Esophagus muscularis mucosa (tissue), 4 donors: ENCODE measurements at regions not wholly inside any gene's neighbourhood (a gene's known extent, or its start where the extent isn't known, plus 50 kb on each side); places are given as distances from the start of the nearest gene placed in this dataset.
"Not testable (repeated sequence)": the region's sequence is repeated elsewhere in the genome, so short reads cannot be mapped to it uniquely, and the experiment has no call there.

Experiments
- DNase-seq: peaks from one replicate; pipeline ENCODE4 v3.0.0-alpha.2; 2017; ENCODE audit errors: extremely low spot score
- H3K27ac ChIP-seq, 4 donors: fragments of 200-600 bp; sonication (generic); replicated peaks in 1 of 4; 1 replicate in 3 of 4; 2 replicates in 1 of 4; pipeline ENCODE4 v1.5.1; 2016 to 2019; ENCODE audit warnings: mild to moderate bottlenecking in 1 of 4
- H3K27me3 ChIP-seq, 4 donors: fragments of 200-600 bp; sonication (generic); one replicate each; pipeline versions ENCODE4 v1.5.1 to v1.6.0; 2016 to 2019
- H3K36me3 ChIP-seq, 4 donors: fragments of 200-600 bp; sonication (generic); one replicate each; pipeline ENCODE4 v1.5.1; 2016 to 2019
- H3K4me1 ChIP-seq, 4 donors: fragments of 200-600 bp; sonication (generic); one replicate each; pipeline ENCODE4 v1.5.1; 2016 to 2019
- H3K4me3 ChIP-seq, 4 donors: fragments of 200-600 bp; sonication (generic); 1 replicate in 2 of 4; 2 replicates in 2 of 4; pipeline ENCODE4 v1.5.1; 2016 to 2019; ENCODE audit warnings: mild to moderate bottlenecking in 4 of 4, moderate library complexity in 1 of 4
- H3K9me3 ChIP-seq, 4 donors: fragments of 200-600 bp; sonication (generic); 1 replicate in 3 of 4; 2 replicates in 1 of 4; pipeline ENCODE4 v1.5.1; 2016 to 2019
- EP300 ChIP-seq: sonication (generic); formaldehyde crosslinking; IDR thresholded peaks from one replicate; pipeline ENCODE4 v1.6.1; 2017; ENCODE audit warnings: antibody characterized with exemption
- POLR2A ChIP-seq: fragments of 450-650 bp; IDR thresholded peaks from one replicate; pipeline ENCODE4 v1.6.1; 2017; ENCODE audit warnings: antibody characterized with exemption, moderate library complexity, mild to moderate bottlenecking, low read depth
- POLR2AphosphoS5 ChIP-seq, 2 donors: sonication (generic); formaldehyde crosslinking; IDR thresholded peaks; one replicate each; pipeline ENCODE4 v1.6.1; 2017; ENCODE audit warnings: antibody characterized with exemption in 2 of 2
- WGBS: methylation state at CpG from one replicate; pipeline ENCODE4 v1.1.5; 2018; 5-methylcytosine and 5-hydroxymethylcytosine counted together
- intact Hi-C: fragments of 100-400 bp; cut with DNase I; formaldehyde crosslinking; loops from one replicate; pipeline ENCODE4 v1.15.1; 2023
- TF ChIP-seq, protein P1 (sequence below), 3 experiments: fragments of 200-600 bp in 2 of 3; fragments of 450-650 bp in 1 of 3; sonication (generic) in 2 of 3; IDR thresholded peaks; one replicate each; pipeline ENCODE4 v1.5.1; 2017 to 2019; ENCODE audit warnings: antibody characterized with exemption in 3 of 3, mild to moderate bottlenecking in 2 of 3, moderate library complexity in 1 of 3

GRCh38 chr10:2890093-2890492 is 177.3 kb upstream of the PFKP start:
- Histone ChIP-seq H3K4me3 (no peak overlapping the region), H3K27ac (no peak overlapping the region), H3K36me3 (no peaks in the 10 kb centered on the region), H3K9me3 (no peaks in the 10 kb centered on the region), H3K27me3 (no peaks in the 10 kb centered on the region), H3K4me1 (no peaks in the 10 kb centered on the region)
- TF ChIP-seq EP300, result no peak
- DNase-seq, result no peak
- 98% methylated on average over 17 of the region's 23 CpGs for WGBS
- intact Hi-C loops, result no loop called here

- Histone ChIP-seq H3K36me3 (no peaks in the 10 kb centered on the region), H3K27me3 (no peaks in the 10 kb centered on the region), H3K27ac (no peak overlapping the region), H3K9me3 (no peaks in the 10 kb centered on the region), H3K4me1 (no peaks in the 10 kb centered on the region), H3K4me3 (no peak overlapping the region)
- 95% methylated on average over 14 of the region's 14 CpGs for WGBS
- TF ChIP-seq POLR2A (no peak), POLR2AphosphoS5 (IDR thresholded peaks at IDR 0.05) (no peak), EP300 (no peak)
- TF ChIP-seq, protein P1, sequence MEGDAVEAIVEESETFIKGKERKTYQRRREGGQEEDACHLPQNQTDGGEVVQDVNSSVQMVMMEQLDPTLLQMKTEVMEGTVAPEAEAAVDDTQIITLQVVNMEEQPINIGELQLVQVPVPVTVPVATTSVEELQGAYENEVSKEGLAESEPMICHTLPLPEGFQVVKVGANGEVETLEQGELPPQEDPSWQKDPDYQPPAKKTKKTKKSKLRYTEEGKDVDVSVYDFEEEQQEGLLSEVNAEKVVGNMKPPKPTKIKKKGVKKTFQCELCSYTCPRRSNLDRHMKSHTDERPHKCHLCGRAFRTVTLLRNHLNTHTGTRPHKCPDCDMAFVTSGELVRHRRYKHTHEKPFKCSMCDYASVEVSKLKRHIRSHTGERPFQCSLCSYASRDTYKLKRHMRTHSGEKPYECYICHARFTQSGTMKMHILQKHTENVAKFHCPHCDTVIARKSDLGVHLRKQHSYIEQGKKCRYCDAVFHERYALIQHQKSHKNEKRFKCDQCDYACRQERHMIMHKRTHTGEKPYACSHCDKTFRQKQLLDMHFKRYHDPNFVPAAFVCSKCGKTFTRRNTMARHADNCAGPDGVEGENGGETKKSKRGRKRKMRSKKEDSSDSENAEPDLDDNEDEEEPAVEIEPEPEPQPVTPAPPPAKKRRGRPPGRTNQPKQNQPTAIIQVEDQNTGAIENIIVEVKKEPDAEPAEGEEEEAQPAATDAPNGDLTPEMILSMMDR (IDR thresholded peaks at IDR 0.05), result no peak
- no peak for DNase-seq
- intact Hi-C loops, result no loop called here
Observed at GRCh38 chr10:2888403-2889004, 178.8 kb upstream of the PFKP start.

DNA sequence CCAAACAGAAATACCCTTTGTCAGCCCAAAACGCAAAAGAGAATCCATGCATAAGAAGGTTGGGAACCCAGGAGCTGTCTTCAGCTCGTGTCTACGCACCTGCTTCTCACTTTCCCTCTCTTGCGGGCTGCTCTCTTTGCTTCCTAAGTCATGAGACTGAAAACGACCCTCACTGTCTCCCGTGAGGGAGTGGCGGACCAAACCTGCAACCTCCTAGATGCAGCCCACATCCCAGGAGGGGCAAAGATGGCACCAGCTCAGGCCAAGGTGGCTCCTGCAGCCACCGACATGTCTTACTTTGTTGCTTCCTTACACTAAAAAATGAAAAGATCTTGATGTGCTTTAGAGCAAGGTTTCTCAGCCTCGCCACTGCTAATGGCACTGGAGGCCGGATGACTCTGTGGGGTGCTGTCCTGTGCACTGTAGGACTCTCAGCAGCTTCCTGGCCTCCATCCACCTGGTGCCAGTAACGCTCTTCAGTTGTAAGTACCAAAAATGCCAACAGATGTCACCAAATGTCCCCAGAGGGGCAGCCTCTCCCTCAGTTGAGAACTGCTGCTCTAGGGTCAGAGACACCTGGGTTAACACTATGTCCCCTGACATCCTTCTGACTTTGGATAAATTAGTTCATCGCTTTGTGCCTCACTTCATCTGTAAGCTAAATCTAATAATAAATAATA is 179.8 kb upstream of the PFKP start:
- no peaks in the 10 kb centered on the region for H3K27me3 ChIP-seq
- no peak overlapping the region for H3K27ac ChIP-seq
- no peak overlapping the region for H3K4me3 ChIP-seq
- no peak for TF ChIP-seq POLR2AphosphoS5 (IDR thresholded peaks at IDR 0.05)
- TF ChIP-seq, protein P1 (IDR thresholded peaks at IDR 0.05), result no peak
- no peak for TF ChIP-seq EP300
- no peak for TF ChIP-seq POLR2A
- no peaks in the 10 kb centered on the region for H3K4me1 ChIP-seq
- H3K36me3 ChIP-seq, result no peaks in the 10 kb centered on the region
- WGBS, result 88% methylated on average over 11 of the region's 12 CpGs
- intact Hi-C loops, result no loop called here
- no peaks in the 10 kb centered on the region for H3K9me3 ChIP-seq
- no peak for DNase-seq

GRCh38 chr10:2886662-2887061 is 180.7 kb upstream of the PFKP start:
- no peaks in the 10 kb centered on the region for H3K4me1 ChIP-seq
- H3K36me3 ChIP-seq, result no peaks in the 10 kb centered on the region
- intact Hi-C loops, result no loop called here
- no peak for DNase-seq
- TF ChIP-seq POLR2AphosphoS5 (IDR thresholded peaks at IDR 0.05), result no peak
- TF ChIP-seq, protein P1 (IDR thresholded peaks at IDR 0.05), result no peak
- no peaks in the 10 kb centered on the region for H3K9me3 ChIP-seq
- no peaks in the 10 kb centered on the region for H3K27me3 ChIP-seq
- no peak overlapping the region for H3K4me3 ChIP-seq
- no peak overlapping the region for H3K27ac ChIP-seq
- WGBS, result 85% methylated on average over 11 of the region's 12 CpGs

DNA sequence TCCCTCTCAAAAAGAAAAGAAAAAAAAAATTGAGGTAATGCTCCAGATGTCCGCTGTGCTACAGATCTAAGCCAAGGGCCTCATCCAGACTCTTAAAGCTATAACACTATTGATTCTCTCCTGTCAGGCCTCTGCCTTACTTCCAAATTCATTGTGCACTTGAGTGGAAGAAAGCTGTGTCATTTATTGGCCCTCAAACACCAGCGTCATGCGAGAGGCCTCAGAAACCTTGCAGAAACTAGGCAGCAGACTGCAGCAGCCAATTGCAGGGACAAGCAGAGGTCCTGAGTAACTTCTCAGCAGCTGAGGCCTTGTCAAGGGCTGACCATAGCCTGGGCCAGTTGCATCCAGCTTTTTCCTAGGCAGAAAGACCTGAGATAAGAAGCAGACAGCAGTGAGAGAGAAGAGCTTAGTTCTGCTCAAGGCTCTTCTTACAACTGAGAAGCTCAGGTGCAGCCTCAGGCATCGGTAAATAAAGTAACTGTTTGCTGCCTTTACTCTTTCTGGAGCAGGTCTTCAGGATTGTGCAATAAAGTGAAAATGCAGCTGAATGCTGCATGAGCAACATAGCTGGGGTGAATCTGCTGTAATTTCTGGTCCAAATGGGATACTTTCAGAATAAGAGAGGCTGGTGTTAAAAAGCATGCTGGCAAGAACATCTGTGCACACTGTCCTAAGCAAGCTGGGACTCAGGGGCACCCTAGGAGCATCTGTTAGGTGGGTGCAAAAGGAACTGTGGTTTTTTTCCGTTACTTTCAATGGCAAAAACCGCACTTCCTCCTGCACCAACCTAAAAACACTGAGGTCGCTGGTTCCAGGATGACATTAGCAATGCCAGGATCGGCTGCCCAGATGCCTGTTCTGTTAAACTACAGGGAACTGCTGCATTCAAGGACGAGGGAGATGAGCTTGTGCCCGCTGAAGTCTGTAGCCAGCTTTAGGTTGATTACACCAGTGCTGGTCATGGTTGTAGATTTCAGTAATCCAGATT is 181.8 kb upstream of the PFKP start:
- 81% methylated on average over 10 of the region's 10 CpGs for WGBS
- no peaks in the 10 kb centered on the region for H3K9me3 ChIP-seq
- no peaks in the 10 kb centered on the region for H3K36me3 ChIP-seq
- DNase-seq, result no peak
- H3K27ac ChIP-seq, result no peak overlapping the region
- H3K4me3 ChIP-seq, result no peak overlapping the region
- TF ChIP-seq, protein P1 (IDR thresholded peaks at IDR 0.05), result no peak
- TF ChIP-seq EP300 (no peak), POLR2AphosphoS5 (IDR thresholded peaks at IDR 0.05) (no peak), POLR2A (no peak)
- no peaks in the 10 kb centered on the region for H3K4me1 ChIP-seq
- H3K27me3 ChIP-seq, result no peaks in the 10 kb centered on the region
- intact Hi-C loops, result no loop called here

DNA sequence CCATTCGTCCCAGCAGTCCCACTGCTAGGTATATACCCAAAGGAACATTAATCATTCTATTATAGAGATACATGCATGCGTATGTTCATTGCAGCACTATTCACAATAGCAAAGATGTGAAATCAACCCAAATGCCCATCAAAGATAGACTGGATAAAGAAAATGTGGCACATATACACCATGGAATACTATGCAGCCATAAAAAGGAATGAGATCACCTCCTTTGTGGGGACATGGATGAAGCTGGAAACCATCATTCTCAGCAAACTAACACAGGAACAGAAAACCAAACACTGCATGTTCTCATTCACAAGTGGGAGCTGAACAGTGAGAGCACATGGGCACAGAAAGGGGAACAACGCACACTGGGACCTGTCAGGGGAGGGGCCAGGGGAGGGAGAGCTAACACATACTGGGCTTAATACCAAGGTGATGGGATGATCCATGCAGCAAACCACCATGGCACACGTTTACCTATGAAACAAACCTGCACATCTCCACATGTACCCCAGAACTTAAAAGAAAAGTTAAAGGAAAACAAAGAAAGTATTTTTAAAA is 183.3 kb upstream of the PFKP start:
- H3K27ac ChIP-seq, H3K27me3 ChIP-seq, DNase-seq, H3K9me3 ChIP-seq, intact Hi-C loops, H3K4me1 ChIP-seq, H3K36me3 ChIP-seq, H3K4me3 ChIP-seq: not testable (repeated sequence)
- 84% methylated on average over 4 of the region's 4 CpGs for WGBS
